LNCaP clone FGC (cell line): ENCODE measurements at regions not wholly inside any gene's neighbourhood (a gene's known extent, or its start where the extent isn't known, plus 50 kb on each side); places are given as distances from the start of the nearest gene placed in this dataset.

Experiments used
- DNase-seq: peaks from one replicate; pipeline ENCODE4 v3.0.0-alpha.2; 2011; ENCODE audit warnings: low read depth
- H3K4me3 ChIP-seq: 2 replicates; pipeline ENCODE4 v1.5.1; 2011; ENCODE audit warnings: mild to moderate bottlenecking, low read depth, low read length, control low read depth
- TF ChIP-seq, protein P1 (sequence below): IDR thresholded peaks from 2 replicates; pipeline ENCODE4 v1.5.1; 2012; ENCODE audit warnings: mild to moderate bottlenecking; ENCODE audit not compliant: control insufficient read depth, insufficient read depth; ENCODE audit errors: extremely low read depth

DNA sequence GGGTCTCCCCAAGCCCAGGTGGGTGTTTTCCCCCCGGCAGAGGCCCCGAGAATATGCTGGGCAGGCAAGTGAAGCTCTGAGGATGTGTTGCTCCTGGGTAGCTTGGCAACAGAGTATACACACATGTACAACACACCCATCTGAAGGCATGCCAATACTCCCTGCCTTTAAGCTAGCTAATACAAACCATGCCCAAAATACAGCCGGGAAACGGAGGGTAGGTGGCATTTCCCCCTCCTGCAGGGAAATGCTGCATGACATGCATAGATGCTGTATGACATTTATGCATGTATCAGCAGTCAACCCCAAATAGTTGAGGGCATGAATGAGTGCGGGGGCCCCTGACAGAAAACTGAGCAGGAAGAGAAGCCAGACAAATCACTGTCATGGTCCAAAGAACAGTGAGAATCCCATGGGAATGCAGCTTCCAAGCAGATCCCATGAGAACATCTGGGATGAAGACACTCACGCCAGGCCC is 614.1 kb downstream of the EBF1 start:
- no peak for DNase-seq
- no peak overlapping the region for H3K4me3 ChIP-seq
- TF ChIP-seq, protein P1, sequence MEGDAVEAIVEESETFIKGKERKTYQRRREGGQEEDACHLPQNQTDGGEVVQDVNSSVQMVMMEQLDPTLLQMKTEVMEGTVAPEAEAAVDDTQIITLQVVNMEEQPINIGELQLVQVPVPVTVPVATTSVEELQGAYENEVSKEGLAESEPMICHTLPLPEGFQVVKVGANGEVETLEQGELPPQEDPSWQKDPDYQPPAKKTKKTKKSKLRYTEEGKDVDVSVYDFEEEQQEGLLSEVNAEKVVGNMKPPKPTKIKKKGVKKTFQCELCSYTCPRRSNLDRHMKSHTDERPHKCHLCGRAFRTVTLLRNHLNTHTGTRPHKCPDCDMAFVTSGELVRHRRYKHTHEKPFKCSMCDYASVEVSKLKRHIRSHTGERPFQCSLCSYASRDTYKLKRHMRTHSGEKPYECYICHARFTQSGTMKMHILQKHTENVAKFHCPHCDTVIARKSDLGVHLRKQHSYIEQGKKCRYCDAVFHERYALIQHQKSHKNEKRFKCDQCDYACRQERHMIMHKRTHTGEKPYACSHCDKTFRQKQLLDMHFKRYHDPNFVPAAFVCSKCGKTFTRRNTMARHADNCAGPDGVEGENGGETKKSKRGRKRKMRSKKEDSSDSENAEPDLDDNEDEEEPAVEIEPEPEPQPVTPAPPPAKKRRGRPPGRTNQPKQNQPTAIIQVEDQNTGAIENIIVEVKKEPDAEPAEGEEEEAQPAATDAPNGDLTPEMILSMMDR, result no peak

GRCh38 chr5:158485047-158485446 is 614.7 kb downstream of the EBF1 start:
- TF ChIP-seq, protein P1, result no peak
- DNase-seq, result no peak
- H3K4me3 ChIP-seq, result no peak overlapping the region

- DNase-seq, result no peak
- no peak overlapping the region for H3K4me3 ChIP-seq
- TF ChIP-seq, protein P1, result no peak
These were observed 615.6 kb downstream of the EBF1 start for GRCh38 chr5:158484150-158484549.

GRCh38 chr5:158483281-158483860 is 616.3 kb downstream of the EBF1 start:
- DNase-seq, result no peak
- H3K4me3 ChIP-seq, result no peak overlapping the region
- TF ChIP-seq, protein P1, result no peak

DNA sequence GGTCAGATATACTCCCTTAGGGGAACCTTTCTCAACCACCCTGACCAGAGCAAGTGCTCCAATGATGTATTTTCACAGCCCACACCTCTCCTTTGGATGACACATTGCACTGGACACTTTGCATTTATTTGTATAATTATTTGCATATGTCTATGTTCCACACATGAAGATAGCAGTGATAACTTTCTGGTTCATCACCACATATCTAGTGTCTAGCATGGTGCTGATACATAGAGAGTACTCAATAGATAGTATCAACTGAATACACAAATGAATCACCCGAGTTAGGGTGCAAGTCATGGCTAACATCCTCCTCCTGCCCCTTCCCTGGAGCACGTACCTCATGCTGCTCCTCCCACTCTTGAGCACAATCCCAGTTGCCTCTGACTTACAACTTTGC is 617.6 kb downstream of the EBF1 start:
- no peak for DNase-seq
- TF ChIP-seq, protein P1, result no peak
- no peak overlapping the region for H3K4me3 ChIP-seq

DNA sequence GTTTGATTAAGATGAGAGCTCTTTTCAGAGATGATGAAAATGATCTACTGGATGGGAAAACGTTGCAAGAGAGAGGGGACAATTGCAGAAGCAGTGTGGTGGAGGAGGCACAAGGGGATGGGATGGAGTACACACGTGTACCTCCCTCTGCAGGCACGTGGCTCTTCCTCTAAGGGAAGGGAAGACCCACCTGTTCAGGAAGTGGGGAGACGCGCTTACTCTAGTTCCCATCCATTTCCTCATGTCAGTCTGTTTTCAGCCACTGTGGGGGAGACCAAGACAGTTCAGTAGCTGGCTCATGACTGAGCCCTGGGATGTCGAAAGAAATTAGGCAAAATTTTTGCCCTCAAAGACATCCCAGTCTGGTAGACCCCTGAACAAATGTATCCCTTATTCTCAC is 619.2 kb upstream of the CLINT1 start:
- TF ChIP-seq, protein P1, result no peak
- H3K4me3 ChIP-seq, result no peak overlapping the region
- DNase-seq, result no peak

DNA sequence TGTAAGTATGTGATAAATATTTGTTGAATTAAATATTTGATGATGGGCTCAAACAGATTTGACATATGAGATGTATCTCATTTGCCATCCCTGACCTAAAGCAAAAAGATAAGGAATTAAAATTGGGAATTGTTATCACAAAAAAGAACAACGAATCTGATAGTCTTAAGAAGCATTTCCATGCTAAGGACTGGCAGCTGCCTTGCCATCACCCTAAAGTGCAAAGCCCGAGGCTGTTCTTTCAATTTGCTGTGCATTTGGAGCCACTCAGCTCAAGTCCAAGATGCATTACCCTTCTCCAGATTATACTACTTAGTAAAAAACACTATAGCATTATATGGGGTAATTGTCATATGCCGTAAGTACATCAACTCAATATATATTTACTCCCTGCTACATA is 618.3 kb upstream of the CLINT1 start:
- no peak overlapping the region for H3K4me3 ChIP-seq
- no peak for DNase-seq
- TF ChIP-seq, protein P1, result no peak
